GM19035 (cell line): ENCODE measurements at regions not wholly inside any gene's neighbourhood (a gene's known extent, or its start where the extent isn't known, plus 50 kb on each side); places are given as distances from the start of the nearest gene placed in this dataset.

ENCODE experiments used
- ATAC-seq: cut with Tn5 transposase; IDR thresholded peaks from one replicate; pipeline ENCODE4 v1.9.1; 2021; ENCODE audit not compliant: unreplicated experiment

DNA sequence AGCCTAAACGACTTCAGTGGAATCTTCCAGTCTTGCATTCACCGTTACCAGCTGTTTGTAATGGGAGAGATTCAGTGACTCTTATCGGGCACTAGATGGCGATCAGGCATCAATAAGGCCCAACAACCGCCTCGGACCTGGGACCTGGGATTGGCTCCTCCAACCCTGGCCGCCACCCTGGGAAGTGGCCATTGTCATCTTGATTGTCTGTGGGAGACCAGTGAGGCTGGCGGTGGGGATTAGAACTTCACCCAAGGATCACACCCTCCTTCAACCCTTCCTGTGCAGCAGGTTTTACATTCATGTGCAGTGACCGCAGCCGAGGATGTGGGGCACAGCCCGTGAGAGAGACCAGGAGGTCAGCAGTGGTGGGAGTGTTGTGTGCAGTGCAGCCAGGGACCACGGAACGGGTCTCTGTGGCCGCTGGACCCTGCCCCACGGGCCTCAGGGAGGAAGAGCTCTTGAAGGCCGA is 85.3 kb downstream of the SPP2 start:
- ATAC-seq: peak; percentile 58

DNA sequence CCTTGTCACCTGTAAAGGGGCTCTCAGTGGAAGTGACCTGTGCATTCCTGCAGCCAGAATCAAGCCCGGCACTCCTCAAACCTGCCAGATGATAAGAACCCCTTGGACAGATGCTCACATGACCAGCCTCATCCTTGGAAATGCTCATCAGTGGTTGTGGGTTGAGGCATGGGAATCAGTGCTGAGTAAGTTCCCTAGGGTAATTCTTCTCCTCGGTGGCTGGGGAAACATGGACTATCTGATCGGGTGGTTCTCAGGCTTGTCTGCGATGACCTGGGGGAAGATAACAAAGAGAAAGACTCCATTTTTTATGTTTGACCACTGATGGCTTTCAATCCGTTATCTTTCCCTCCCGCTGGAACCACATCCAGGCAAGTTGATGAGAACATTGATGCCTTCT is 84.0 kb downstream of the SPP2 start:
- ATAC-seq: no peak

DNA sequence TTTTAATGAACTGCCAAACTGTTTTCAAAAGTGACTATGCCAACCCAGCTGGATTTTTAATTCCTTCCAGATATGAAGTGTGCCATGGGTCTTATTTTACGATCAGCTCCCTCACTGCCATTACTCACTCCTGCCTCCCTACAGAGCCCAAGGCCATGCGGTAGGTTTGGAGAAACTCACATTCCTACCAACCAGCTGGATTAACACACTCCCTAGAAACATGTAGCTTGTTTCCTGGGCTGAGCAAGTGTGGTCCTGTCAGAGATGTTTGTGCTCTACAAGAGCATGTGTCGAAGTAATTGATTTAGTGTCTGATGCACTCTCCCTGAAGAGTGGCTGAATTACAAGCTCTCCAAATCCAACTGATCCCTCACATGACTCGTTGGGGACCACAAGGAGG is 82.5 kb downstream of the SPP2 start:
- no peak for ATAC-seq

DNA sequence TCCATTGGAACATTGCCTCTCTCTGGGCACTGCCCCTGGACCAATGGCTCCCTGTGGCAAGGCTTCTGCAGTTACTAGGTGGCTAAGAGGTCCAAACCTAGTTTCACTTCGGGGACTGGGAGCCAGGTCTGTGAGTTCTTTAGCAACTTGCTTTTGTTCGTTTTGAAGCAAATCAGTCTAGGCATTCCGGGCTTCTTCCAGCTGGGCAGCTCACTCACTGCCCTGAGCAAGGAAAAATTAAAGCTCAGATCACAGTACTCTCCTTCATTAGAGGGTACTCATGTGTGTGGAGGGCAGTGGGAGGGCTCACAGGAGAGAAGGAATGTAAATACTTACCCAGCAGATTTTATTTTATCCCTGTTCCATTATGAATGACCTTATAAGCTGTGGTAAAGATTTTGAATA is 80.3 kb downstream of the SPP2 start:
- ATAC-seq: no peak

- ATAC-seq: no peak
Measured at GRCh38 chr2:234128606-234129005, 78.1 kb downstream of the SPP2 start.
